Inferior parietal cortex (tissue), 1 donor: ENCODE measurements at regions not wholly inside any gene's neighbourhood (a gene's known extent, or its start where the extent isn't known, plus 50 kb on each side); places are given as distances from the start of the nearest gene placed in this dataset.

ENCODE experiments used
- DNase-seq: peaks from one replicate; pipeline ENCODE4 v3.0.0-alpha.2; 2016; ENCODE audit errors: extremely low spot score

DNA sequence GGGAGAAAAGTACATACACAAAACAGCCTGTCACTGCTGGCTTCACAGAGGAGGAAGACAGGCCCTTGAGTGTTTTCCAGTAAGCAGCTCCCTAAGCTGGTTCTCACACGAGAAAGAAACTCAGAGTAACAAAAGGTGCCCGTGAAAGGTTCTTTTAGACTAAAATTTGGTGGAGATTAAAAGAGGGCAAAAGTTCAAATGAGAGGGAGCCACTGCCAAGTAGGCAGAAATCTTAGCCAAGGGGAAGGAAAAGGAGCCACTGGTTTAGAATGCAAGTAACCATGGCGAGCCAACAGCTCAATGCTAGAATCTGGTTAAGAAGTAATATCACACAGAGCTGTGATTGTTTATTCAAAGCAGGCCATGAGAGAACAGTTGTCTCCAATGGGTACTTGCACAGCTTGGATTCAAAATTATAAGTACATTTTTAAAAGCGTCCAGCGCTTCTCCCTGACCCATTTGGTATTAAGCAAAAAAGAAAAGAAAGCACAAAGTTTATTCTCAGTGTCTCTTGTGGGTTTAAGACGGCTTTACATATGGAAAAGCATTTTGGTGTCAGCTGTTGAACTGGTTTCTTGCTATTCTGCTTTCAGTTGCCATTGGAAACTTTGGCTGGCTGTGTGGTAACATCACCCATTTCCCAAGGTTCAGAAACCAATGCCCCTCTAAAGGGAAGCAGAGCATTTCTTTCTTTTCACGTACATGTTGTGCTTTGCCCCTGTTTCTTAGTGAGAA is 648.5 kb downstream of the RNF144B start:
- DNase-seq = peak; percentile 51

DNA sequence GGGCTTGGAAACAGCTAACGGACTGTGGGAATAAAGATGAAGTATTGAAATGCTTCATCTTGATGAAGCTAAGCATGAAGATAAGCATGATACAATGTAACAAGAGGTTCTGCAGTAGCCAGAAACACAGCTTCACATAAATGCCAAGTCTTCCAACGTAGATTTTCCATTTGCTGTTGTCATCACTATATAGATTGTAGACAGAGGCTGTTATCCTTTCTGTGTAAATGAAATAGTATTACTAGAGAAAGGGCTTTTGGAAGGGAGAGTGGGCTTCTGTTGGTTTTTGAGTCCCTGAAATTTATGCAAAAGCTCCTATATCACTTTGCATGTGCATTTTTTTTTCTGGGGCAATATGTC is 649.0 kb downstream of the RNF144B start:
- no peak for DNase-seq

DNA sequence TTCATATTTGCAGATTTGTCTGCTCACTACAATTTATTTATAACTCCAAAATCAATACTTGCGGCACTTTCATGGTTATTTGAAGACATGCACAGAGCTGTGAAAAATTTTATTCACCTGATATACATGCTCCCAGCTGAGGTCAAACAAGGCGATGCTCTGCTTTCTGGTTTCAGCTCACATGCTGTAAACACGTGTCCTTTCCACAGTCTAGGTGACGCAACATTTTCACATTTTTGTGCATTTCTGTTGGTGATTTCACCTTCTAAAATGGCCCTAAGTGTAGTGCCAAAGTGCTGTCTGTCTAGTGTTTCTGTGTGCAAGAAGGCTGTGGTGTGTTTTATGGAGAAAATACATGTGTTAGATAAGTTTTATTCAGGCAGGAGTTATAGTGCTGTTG is 650.5 kb downstream of the RNF144B start:
- no peak for DNase-seq

DNA sequence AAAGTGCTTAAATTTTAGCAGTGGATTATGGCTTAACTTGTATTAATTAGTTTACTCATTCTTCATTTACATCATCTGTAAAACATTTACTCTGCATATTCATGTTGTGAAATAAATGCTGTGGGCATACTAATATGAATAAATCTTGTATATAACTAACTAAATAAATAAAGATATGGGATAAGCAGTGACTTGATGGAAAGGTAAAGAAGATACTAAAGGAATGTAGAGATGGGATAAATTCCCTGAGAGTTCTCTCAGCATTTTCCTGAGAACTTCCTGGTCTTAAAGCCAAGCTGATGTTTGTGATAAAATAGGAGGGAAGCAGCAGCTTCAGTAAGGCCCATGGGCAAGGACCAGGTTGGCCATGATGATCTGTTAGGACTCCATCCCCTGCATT is 652.1 kb downstream of the RNF144B start:
- no peak for DNase-seq

DNA sequence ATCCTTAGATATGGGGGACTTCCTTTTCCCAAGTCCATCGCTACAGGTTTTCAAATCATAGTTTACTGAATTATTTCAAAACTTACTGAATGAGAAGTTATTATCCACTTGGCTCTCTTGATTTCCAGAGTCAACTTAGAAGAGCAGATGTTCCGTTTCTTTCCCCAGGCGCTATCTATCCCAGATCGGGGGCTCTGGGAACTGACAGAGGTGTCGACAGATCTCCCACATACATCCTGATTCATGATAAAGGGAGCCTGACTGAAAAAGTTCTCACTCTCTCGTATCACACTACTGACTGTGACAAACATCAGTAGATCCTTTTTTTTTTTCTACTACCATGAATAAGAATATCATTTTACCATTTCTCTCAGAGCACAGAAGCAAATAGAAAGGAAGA is 654.8 kb downstream of the RNF144B start:
- no peak for DNase-seq

DNA sequence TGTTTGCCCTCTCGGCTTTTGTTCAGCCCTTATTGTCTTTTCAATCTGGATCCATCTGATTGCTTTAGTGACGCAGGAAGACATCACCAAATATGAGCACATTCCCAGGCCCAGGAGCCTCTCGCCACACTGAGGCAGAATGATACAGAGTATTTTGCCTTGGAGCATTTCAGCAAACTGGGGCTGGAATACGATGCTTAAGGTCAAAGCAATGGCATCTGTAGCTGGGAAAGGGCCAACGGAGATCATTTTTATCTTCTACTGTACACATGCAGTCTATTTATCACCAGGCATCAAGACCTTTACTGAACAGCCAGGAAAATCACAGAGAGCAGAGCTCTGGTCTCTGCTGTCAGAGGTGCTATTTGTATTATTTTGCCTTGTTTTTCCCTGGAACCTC is 655.3 kb downstream of the RNF144B start:
- no peak for DNase-seq

DNA sequence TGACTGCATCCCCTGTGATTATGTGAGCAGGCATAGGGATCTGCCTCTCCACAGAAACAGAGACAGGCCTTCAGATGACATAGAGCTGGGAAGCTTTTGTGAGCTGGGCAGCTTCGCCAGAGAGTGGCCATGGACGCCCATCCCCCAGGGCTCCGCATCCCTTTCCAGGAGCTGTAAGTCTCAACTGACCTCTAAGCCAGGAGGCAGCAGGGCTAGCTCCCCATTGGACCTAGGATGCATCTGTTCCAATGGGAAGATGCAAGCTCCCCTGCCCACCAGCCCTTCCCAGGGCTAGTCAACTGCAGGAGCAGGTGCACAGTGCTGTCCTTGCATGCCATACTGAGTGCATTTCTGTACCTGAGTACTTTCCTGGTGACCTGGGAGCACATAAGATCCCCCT is 663.6 kb downstream of the RNF144B start:
- DNase-seq = no peak

DNA sequence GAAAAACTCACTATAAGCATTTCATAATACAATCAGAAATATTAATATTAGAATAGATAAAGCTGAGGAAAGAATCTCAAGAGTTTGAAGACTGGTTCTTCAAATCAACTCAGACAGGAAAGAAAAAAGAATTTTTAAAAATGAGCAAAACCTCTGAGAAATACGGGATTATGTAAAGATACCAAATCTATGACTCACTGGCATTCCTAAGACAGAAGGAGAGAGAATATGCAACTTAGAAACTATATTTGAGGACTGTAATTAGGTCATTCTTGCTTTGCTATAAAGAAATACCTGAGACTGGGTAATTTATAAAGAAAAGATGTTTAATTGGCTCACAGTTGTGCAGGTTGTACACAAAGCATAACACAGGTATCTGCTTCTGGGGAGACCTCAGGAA is 665.1 kb downstream of the RNF144B start:
- no peak for DNase-seq

DNA sequence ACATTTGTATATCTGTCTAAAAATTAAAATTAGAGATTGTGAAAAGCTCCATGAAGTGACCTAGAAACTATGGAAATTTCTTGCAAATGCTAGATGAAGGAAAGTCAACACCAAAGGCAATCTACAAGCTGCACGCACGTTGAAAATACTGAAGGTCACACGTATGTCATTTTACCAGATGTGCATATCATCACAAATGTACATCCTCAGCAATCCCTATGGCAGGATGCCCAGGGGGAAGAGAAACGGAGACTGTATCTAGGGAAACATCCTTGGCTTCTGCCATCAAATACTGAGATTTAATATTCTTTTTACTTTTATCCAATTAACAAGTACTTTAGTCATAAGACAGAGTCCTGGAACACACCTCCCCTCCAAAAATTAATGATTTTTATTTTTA is 672.0 kb downstream of the RNF144B start:
- no peak for DNase-seq

DNA sequence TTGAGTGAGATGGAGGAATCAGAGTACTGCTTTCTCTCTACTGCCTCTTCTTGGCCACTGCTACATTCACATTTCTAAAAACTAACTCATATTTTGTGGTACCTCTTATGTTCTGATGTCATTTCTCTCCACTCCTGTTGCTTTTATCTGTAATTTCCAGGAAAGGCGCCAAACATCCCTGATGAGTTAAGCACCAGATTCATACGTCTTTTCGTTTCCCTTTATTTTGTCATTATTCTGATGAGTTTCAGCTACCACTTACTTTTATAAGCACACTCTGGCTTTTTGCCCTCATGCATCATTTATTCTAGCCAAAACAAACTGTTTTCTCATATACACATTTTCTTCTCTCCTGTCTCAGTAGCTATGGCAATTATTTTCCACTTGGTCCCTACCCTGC is 680.0 kb downstream of the RNF144B start:
- no peak for DNase-seq

DNA sequence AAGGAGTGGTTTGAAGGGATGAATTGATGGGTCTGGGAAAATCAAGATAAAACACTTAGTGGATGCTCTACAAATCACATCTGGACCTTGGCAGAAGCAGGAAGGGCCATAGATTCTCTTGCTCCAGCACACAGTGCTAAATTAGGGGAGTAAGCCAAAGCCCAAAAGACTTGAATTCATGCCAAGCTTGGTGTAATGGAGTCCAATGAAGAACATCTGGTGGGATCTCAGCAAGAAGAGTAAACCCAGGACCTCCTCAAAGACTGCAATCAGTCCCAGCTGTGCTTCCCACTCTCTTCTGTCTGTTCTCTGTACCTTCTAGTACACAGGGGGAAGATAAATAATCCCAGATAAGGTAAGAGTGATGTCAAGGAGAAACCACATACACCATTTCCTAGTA is 683.4 kb downstream of the RNF144B start:
- DNase-seq = no peak

DNA sequence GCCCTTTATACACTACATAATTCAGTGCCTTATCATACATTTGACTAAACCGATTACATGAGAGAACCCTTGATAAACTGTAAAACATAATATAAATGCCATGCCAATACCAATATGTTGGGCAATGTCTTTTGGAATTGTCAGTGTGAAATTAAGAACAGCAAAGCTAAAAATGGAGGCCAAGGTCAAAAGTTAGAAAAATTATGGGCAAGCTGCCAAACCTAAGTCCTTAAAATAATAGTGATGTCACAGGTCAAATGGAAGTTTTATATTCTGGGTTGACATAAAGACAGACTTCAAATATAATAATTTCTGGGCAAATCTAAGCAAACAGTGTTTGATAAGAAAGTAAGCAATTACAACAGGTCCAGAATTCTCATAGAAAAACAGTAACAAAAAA is 696.7 kb downstream of the RNF144B start:
- DNase-seq = no peak

DNA sequence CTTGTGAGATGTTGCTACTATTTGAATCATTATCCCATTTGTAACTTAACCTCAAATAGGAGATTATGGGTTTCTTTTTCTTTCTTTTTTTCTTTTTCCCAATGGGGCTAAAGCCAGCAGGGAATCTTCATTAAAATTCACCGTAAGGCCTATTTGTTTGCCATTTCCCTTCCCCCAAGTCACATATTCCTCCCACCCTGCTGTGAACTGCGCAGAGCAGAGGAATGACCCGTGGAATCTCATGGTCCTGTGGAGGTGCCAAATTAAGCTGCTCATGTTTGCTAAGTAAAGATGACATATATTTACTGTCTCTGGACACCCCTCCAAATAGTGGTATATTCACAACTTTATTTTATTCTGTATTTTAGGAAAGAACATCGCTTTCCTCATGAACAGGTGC is 699.3 kb downstream of the RNF144B start:
- DNase-seq = no peak

DNA sequence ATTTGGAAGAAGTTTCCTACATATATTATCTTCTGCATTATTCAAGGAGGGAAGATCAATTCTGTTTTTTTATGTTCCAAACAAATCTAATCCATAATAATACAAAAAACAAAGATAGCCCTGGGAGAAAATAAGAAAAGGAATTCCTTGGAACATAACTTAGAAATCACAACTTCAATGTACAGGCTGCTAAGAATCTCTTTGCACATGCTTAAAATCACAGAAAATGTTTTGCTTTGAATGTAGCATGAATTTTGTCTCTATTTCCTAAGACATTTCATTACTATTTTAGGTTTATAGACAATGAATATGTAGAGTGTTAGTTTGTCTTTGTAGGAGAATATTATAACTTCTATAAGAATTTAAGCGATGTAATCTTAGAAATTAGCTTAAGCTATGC is 700.1 kb downstream of the RNF144B start:
- no peak for DNase-seq

DNA sequence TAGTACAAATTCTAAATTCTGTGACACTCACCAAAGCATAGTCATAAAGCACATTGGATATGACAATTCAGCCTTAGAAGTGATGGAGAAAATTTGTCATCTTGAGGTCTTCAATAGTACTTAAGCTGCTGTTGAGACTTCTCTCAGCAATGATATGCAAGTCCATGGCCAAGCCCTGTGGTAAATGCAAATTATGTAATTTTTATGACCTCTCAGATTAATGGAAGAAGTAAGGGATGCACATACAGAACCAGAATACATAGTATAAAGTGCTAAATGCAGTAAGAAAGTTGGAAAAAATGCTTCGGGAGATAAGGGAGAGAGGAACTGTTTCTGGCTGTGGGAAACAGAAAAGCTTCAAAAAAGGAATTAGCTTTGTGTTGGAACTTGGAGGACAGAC is 700.7 kb downstream of the RNF144B start:
- DNase-seq = no peak

DNA sequence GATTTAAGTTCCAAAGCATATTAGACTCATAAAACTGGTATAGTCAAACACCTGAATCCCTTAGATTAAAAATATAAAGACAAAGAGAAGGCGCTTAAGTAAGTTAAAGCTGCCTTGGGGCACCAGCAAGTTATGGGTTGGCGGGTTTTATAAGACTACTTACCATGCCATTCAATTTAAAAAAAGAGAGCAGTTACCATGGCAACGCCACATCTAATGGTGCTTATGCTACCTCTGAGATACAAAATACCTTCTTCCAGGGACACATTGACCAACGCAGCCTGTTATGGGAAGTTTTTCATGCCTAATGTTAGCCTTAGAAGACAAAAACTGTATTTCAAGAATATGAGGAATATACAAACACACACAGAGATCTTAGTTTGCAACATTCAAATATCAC is 713.6 kb downstream of the RNF144B start:
- no peak for DNase-seq

DNA sequence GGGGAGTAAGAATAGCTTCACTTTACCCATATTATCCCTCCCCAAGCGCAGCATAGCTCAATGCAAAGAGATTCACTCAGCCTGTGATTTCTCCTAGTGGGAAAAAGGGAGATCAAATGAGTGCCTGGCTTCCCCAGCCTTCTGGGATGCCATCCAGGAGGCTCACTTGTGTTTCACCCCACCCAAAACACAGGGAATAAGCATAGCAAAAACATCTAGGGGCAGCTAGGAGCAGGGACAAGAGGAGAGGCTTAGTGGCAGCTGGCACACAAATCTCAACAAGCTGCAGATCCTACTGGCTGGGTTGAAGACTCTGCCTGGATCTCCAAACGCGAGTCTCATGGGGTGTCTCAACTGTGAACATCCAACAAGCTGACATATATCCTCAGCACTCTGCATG is 715.8 kb downstream of the RNF144B start:
- no peak for DNase-seq

DNA sequence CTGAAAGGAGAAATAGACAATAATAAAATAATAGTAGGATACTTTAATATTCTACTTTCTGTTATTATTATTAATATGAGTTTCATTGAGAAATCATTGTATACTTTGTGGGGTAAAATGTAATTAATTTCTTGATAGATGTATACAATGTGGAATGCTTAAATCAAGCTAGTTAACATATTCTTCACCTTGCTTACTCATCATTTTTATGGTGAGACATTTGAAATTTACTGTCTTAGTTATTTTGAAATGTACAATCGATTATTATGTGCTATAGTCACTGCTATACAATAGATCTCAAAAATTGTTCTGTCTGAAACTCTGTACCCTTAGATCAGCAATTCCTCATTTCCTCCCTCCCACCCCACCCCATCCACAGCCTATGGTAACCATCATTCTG is 720.3 kb downstream of the RNF144B start:
- no peak for DNase-seq

DNA sequence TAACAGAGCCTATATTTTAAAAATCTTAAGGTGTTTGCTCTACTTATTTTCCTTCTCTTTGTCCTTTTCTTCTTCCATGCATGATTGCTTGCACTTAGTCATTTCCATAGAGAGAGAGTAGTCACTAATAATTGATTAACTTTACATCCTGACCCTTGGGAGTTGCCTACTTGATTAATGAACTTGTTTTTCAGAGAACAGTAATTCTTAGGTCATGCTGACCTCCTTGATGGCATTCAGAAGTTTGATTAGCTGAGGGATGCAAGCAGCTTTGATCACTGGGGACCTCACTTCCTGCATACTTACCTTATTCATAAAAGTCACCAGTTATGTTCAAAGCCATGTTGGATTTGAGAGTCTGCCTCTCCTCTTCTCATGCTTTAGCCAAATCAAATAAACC is 715.6 kb upstream of the ID4 start:
- no peak for DNase-seq

DNA sequence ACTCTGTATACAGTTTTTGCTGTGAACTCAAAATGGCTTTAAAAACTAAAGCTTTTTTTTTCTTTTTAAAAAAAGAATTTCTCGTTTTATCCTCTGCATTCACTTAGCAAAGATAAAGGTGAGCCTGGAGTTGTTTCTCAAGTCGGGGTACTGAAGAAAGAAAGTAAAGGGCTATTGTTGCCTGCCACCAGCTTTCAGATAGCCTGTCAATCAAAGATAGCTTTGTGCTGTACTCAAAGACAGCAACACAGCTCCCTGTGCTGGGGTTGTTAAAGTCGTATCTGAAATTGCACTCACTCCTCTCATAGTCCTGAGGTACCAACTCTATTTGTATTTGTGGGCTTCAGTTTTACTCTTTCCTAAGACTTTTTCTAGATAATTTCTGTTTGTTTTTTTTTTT is 710.1 kb upstream of the ID4 start:
- DNase-seq = no peak

DNA sequence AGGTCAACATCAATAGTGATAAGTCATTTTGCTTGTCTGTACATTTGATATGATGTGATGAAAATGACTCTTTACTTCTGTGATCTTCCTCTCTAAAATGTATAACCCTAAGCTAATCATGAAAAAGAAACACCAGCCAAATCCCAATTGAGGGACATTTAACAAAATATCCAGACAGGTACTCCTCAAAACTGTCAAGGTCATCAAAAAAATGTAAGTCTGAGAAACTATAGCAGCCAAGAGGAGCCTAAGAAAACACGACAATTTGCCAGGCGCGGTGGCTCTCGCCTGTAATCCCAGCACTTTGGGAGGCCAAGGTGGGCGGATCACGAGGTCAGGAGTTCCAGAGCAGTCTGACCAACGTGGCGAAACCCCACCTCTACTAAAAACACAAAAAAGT is 708.5 kb upstream of the ID4 start:
- no peak for DNase-seq

DNA sequence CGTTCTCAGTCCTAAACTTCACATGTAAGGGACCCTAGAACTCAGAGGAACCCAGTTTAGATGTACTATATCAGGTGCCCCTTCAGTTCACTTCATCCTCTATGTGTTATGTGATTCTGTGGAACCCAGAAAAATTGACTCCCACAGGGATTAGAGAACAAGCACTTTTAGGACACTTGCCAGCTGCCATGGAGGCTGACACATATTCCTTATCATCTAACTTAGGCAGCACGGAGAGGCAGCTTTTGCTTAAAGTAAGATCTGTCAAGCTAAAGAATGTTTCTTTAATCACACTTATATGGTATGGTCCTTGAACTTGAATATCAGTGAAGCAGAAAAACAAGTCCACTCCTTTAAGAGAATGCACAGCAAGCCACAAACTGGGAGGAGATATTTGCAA is 701.5 kb upstream of the ID4 start:
- no peak for DNase-seq

DNA sequence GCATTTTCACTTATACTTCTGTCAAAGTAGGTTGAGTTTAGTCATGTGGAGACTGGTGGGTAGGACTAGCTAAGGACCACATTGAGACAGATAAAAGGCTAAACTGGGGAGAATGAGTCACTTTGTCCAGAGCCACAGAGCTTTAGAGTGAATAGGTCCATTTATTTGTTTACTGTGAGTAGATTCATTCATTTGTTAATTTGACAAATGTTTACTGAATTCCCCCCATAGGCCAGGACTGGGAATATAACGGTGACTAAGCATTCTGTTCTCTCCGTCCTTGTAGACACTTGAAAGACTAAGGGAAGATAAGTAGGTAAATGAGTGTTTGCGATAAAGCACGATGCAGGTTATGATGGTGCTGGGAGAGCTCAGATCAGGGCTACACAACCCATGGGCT is 699.7 kb upstream of the ID4 start:
- DNase-seq = no peak

DNA sequence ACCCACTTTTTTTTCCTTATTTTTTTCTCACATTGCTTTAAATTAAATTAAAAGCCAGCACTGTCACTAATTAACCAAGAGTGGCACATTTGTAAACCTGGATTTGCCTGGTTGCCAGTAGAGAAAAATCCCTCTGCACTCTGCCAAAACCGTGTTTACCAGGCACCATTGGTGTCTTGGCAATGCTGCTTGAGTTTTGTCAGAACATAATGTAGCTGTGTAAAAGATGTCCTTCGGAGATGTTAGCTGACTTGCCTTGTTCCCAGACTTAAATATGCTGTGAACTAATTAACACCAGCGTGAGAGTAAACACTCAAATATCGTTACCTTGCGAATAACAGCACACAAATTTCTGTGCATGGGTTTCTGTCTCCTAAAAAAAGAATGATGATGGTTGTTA is 694.9 kb upstream of the ID4 start:
- DNase-seq = peak; percentile 23

DNA sequence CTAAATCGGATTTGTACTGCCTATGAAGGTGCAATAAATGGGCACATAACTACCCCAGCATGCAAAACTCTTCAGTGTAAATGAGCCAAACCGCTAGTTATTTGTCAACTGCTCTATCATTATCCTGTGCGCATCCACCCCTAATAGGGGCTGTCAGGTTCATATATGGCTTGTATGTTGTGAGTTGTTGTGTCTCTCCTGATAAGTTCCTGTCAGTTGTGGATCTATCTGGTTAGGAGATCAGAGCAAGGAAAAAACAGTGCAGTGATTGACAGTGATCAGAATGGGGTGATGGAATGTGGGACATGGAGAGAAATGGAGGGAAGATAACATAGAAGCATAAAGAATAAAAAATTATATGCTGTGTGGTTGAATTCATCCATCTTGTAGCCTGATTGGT is 686.9 kb upstream of the ID4 start:
- no peak for DNase-seq
